GM18858 (cell line): ENCODE measurements at regions not wholly inside any gene's neighbourhood (a gene's known extent, or its start where the extent isn't known, plus 50 kb on each side); places are given as distances from the start of the nearest gene placed in this dataset.

Source experiments
- ATAC-seq: cut with Tn5 transposase; IDR thresholded peaks from one replicate; pipeline ENCODE4 v1.9.1; 2021; ENCODE audit not compliant: unreplicated experiment

DNA sequence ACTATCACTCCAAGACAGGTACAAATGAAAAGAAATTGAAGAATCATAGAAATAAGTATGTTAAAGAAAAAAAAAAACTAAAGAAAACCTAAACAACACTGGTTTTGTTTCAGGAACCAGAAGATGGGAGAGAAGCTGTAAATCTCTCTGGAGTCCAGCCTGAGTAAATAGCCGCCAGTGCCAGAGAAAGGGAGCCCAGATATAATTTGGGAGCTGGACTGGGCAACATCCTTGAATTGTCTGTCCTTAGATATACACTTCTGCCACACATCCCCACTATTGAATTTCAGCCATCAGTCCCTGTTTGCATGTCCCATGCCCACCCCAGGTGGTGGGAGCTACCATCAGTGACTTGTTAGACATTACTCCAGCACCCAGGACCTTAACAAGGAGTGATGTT lies 979.6 kb downstream of the DTWD2 start:
- ATAC-seq, result no peak

DNA sequence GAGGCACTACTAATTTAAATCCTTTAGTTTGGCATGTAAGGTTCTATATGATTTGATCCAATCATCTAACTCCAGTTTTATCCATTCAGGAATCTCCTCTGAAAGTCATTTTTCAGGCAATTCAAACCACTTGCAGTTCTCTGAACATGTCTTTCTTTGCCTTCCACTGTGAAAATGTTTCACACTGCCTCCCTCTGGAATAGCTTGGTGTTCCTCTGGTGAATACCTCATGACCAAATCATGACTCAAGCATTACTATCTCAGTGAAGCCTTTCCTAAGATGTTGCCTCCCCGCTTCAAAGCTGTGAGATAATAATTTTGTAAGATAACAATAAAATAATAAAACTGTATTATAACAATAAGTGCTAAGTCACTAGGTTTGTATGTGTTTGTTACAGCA lies 981.1 kb downstream of the DTWD2 start:
- no peak for ATAC-seq

DNA sequence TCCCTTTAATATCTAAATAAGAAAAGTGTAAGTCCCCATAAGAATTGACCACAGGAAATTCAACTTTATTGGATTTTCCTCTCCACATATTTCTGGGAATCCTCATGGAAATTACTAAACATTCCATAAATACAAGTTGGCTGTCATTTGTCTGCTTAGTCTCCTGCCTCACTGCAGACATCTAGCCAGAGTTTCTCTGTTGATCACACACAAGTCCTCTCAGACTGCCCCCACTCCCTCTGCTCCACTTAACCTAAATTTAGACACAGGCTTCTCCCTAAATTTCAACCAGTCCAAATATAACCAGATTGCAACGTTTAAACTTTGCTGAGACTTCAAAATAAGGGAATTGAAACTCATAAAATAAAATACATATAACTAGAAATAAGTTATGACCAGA lies 982.1 kb downstream of the DTWD2 start:
- no peak for ATAC-seq

GRCh38 chr5:117999939-118000549 lies 988.3 kb downstream of the DTWD2 start:
- peak; percentile 75 for ATAC-seq

DNA sequence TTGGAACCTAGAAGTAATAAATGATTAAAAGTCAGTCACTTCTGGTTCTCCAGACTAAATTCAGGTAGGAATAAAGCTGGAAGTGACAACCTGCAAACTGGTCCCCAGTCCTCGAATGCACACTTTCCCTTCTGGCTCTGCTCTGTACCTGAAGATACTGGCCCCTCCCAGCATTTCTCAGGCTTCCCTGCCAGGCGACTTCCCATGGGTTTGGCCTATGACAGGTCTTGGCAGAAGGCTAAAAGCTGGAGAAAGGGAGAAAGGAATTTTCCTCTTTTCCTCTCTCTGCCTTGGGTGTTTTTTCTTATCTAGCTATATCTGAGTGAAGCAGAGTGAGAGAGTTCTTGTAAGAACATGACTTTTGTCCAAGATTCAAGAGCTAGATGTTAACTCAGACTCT lies 1005.7 kb downstream of the DTWD2 start:
- ATAC-seq, result no peak

DNA sequence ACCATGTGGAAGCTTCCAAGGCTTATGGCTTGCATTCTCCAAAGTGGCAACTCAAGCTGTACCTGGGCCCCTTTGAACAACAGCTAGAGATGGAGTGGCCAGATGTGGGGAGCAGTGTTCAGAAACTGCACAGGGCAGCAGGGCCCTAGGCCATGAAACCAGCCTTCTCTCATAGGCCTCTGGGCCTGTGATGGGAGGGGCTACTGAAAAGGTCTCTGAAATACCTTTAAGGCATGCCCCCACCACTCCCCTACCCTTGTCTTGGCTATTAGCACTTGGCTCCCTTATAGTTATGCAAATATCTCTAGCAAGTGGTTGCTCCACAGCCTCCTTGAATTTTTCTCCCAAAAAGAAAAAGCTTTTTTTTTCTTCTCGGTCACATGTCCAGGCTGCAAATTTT lies 1014.6 kb downstream of the DTWD2 start:
- ATAC-seq, result no peak

- ATAC-seq, result no peak
Observed at GRCh38 chr5:117955831-117956230, 1032.5 kb downstream of the DTWD2 start.

GRCh38 chr5:117954331-117954730 lies 1034.0 kb downstream of the DTWD2 start:
- ATAC-seq, result no peak

DNA sequence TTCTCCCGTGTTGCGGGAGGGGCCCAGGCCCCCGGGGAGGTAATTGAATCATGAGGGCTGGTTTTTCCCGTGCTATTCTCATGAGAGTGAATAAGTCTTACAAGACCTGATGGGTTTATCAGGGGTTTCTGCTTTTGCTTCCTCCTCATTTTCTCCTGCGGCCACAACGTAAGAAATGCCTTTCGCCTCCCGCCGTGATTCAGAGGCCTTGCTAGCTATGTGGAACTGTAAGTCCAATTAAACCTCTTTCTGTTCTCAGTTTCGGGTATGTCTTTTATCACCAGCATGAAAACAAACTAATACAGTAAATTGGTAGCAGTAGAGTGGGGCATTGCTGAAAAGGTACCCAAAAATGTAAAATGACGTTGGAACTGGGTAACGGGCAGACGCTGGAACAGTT lies 1035.1 kb downstream of the DTWD2 start:
- ATAC-seq, result no peak

DNA sequence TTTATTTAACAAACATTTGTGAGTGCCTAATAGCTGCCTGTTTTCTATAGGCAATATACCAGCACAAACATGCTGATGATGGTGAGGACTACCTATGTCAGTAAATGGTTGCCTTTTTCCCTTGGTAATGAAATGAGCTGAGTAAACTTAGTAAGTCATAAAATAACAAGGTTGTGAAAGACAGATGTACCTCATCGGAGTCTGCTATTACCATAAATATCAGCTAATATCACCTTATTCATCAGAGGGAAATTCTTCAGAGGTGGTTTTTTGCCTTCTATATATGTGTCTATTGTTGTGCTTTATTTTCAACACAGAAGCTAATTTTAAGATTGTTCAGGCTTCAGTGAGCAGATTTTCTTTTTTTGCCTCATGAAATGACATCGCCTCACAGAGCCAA lies 1040.5 kb downstream of the DTWD2 start:
- ATAC-seq, result no peak

DNA sequence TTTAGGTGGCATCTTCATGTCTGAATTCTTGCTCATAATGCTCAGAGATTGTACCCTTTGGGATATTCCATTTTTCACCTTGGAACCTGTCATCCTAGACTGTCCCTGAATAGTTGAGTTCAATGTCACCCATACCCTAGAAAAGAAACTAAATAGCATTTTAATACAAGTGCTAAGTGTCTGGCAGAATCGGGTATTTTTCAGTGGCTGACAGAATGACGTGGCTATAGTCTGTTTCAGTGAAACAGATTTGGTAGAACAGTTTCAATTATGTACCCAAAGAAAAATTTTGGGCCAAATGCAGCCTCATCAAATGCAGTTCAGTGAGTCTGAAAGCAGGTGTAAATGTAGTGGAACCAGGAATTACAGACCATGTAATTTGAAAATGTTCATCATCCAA lies 1041.2 kb downstream of the DTWD2 start:
- ATAC-seq, result no peak

DNA sequence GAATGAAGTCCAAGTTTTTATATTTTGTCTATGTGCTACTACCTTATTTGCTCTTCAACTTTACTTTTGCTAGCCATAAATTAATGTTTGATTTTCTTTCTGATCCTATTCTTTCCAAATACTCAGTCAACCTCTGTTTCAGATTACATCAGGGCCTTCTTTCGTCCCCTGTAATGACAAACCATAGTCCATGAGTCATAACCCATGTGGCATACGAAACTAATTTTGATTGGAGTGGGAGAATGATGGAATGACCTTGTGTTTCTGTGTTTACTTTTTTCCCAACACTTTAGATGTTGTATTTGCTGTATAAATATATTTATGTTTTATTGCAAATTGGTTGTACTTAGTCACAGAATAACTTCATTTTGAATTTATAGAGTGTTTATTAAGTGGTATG lies 1043.1 kb downstream of the DTWD2 start:
- no peak for ATAC-seq

GRCh38 chr5:117943541-117943940 lies 1044.8 kb downstream of the DTWD2 start:
- no peak for ATAC-seq

DNA sequence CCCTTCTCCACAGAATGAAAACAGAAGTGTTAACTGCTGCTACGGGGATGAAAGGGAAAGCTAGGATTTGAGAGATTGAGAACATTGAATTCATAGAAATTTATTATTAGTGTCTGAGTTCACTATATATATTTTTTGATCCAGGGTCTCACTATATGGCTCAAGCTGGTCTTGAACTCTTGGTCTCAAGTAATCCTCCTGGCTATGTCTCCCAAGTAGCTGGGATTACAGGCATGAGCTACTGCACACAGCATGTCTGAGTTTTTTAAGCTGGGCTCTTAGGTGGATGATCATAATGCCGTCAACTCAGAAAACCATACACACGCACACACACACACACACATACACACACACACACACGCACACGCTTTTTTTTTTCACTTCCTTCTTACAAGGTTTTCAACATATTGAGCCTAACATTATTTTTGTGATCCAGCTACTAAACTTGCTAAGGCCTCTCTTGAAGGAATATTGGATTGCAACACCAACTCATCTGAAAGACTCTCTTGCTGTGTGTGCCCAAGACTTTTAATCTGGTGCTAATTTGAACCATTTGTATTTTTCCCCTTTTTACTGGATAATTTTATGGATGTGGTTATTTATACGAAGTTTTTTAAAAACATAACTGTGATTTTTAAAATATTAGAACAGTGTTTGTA lies 1045.4 kb downstream of the DTWD2 start:
- ATAC-seq, result no peak

DNA sequence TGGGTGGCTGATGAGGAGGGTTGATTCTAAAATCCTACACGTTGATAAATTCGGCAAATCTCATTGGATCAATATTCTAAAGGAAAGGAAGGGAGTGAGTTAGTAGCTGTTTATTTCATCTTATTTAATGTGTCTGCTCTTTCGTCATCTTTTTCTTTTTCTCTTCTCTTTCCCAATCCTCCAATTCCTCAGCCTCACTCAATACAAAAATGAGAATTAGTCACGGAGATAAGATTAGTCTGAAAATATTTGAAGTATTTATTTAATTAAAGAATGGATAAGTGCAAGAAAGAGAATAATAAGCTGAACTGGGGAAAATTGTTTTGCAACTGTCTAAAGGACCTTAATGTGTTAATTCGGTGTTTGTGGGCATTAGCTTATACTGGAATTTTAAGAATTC lies 1095.1 kb downstream of the DTWD2 start:
- no peak for ATAC-seq

DNA sequence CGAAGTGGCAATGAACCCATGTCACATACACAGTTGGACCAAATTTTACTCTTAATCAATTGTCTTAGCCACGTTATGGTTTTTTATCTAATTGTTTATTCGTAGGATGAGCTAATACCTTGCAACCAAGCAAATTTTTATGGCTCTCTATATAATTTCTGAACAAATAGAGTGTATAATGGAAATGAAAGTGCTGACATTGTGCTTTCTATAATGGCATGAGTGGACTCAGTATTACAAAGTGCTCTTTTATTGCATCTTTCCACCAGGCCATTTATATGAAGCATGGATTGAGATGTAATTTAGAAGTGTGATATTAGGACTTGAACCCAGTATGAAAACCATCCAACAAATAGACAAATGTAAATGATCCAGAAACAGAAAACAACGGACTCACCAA lies 1096.0 kb downstream of the DTWD2 start:
- ATAC-seq, result no peak

DNA sequence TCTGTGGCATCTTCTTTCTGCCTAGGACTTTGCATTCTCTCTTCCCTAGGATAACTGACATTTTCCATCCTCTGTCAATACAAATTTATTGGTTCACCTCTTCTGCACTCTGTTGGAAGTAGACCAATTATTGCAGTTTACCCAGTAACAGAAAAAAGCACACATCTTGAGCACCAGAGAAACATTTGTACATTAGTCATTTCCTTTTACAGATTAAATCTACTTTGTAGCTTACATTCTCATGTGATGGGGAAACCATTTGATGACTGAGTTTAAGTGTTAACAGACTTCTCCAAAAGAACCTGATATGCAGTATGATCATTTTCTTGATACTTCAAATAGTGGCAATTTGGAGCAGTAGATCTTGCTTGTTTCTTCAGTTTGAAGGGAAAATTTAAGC lies 1098.8 kb downstream of the DTWD2 start:
- ATAC-seq, result no peak

GRCh38 chr5:117888688-117889087 lies 1099.7 kb downstream of the DTWD2 start:
- peak; percentile 91 for ATAC-seq

DNA sequence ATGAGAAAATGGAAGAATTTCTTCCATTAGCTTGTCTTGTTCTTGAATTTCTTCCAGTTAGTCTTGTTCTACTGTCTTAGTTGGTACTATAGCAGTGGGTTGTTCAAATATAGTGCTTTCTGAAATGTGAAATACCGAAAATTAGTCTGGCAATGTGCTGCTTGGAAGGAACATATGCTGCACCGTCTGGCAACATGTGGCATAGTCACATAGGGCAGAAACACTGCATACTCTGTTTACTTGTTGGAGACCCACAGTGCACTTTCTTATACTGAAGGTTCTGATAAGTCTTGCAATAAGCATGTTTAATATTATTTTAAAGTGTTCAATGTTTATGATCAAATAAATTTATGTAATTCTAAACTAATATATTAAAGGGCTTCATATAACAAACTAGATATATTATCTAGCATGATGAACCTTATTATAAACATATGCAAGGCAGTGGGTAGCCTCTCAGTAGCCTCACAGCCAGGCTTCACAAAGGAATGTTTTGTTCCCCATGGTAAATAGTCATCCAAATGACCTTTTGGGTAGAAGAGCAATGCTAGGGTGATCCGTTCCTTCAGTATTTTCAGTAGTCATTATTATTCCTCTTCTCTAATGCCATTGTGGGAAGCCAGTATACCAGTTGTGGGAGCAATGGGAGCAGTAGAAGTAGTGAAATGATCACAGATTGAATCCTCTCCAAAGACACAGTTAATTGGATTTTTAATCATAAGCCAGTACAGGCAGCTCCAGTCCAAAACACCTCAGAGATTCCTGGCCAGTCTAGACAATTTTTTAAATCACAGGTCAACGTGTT lies 1106.7 kb downstream of the DTWD2 start:
- ATAC-seq, result no peak

GRCh38 chr5:117880932-117881331 lies 1107.4 kb downstream of the DTWD2 start:
- ATAC-seq, result no peak

GRCh38 chr5:117877731-117878130 lies 1110.6 kb downstream of the DTWD2 start:
- no peak for ATAC-seq

DNA sequence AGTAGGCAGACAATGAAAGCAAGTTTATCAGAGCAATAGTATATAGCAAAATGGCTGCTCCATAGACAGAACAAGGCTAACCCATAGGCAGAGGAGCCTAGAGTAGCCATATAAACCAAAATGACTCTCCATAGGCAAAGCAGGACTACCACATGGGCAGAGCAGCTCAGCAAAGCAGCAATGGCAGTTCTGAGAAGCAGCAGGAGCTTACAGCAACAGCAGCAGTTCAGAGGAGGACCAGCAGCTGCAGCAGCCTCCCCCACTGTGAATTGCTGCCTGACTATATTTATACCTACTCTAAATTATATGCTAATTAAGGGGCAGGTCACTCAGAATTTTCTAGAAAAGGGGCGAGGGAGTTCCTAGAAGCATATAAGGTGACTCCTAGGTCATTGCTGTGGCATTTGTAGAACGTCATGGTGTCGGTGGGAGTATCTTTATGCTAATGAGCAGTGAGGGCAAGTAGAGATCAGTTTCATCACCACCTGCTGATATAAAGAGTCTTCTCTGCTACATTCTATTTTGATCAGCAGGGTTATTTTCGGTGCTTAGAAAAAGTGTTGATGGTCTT lies 1115.5 kb downstream of the DTWD2 start:
- ATAC-seq, result no peak
